SW 1271 (cell line): ENCODE measurements at regions not wholly inside any gene's neighbourhood (a gene's known extent, or its start where the extent isn't known, plus 50 kb on each side); places are given as distances from the start of the nearest gene placed in this dataset.

Experiments used
- DNase-seq, 2 experiments: peaks; one replicate each; lab custom pipeline; 2025; lab: John Stamatoyannopoulos, UW

- DNase-seq: no peak
Measured at GRCh38 chr2:167506395-167506794, 618.1 kb downstream of the XIRP2 start.

- no peak for DNase-seq
Measured at GRCh38 chr2:167504695-167505094, 616.4 kb downstream of the XIRP2 start.

- no peak for DNase-seq
Measured at GRCh38 chr2:167504061-167504460, 615.8 kb downstream of the XIRP2 start.

- DNase-seq: no peak
Measured at GRCh38 chr2:167501618-167502017, 613.3 kb downstream of the XIRP2 start.

- DNase-seq: no peak
Measured at GRCh38 chr2:167493862-167494261, 605.6 kb downstream of the XIRP2 start.

GRCh38 chr2:167492486-167492885, 604.2 kb downstream of the XIRP2 start:
- DNase-seq: no peak

- DNase-seq: no peak
Measured at GRCh38 chr2:167491788-167492187, 603.5 kb downstream of the XIRP2 start.

GRCh38 chr2:167490455-167490854, 602.2 kb downstream of the XIRP2 start:
- no peak for DNase-seq

- DNase-seq: no peak
Measured at GRCh38 chr2:167489325-167489724, 601.0 kb downstream of the XIRP2 start.

- no peak for DNase-seq
Measured at GRCh38 chr2:167487728-167488127, 599.4 kb downstream of the XIRP2 start.

- DNase-seq: no peak
Measured at GRCh38 chr2:167484875-167485274, 596.6 kb downstream of the XIRP2 start.

GRCh38 chr2:167480986-167481309, 592.7 kb downstream of the XIRP2 start:
- no peak for DNase-seq

GRCh38 chr2:167480232-167480985, 592.1 kb downstream of the XIRP2 start:
- DNase-seq: no peak

GRCh38 chr2:167478196-167478595, 589.9 kb downstream of the XIRP2 start:
- DNase-seq: no peak

GRCh38 chr2:167475791-167476190, 587.5 kb downstream of the XIRP2 start:
- no peak for DNase-seq

GRCh38 chr2:167471734-167472133, 583.5 kb downstream of the XIRP2 start:
- DNase-seq: no peak

- no peak for DNase-seq
Measured at GRCh38 chr2:167471332-167471731, 583.1 kb downstream of the XIRP2 start.

GRCh38 chr2:167462379-167462778, 574.1 kb downstream of the XIRP2 start:
- no peak for DNase-seq

GRCh38 chr2:167454036-167454435, 565.8 kb downstream of the XIRP2 start:
- DNase-seq: no peak

GRCh38 chr2:167451496-167452289, 563.4 kb downstream of the XIRP2 start:
- no peak for DNase-seq

- no peak for DNase-seq
Measured at GRCh38 chr2:167450364-167450763, 562.1 kb downstream of the XIRP2 start.

- no peak for DNase-seq
Measured at GRCh38 chr2:167440382-167440781, 552.1 kb downstream of the XIRP2 start.

GRCh38 chr2:167438206-167438605, 549.9 kb downstream of the XIRP2 start:
- DNase-seq: peak; percentile 19 to 72

GRCh38 chr2:167431949-167432348, 543.7 kb downstream of the XIRP2 start:
- DNase-seq: no peak
